T-helper 1 cell treated with Interleukin-12 subunit alpha and Interleukin-12 subunit beta and Interleukin-4 antibody, amounts not matched to agents 30 μg/mL and 1 μg/mL, for 36 hours (primary cell): ENCODE measurements at regions not wholly inside any gene's neighbourhood (a gene's known extent, or its start where the extent isn't known, plus 50 kb on each side); places are given as distances from the start of the nearest gene placed in this dataset.

Experiments
- H3K27ac Mint-ChIP-seq: one replicate; pipeline ENCODE4 v1.8.0; 2021; ENCODE audit warnings: mild to moderate bottlenecking, mixed read lengths
- H3K27me3 Mint-ChIP-seq: one replicate; pipeline ENCODE4 v1.8.0; 2021; ENCODE audit warnings: low read depth, mixed read lengths
- H3K36me3 Mint-ChIP-seq: one replicate; pipeline ENCODE4 v1.8.0; 2021; ENCODE audit warnings: low read depth, mixed read lengths
- H3K4me1 Mint-ChIP-seq: one replicate; pipeline ENCODE4 v1.8.0; 2021; ENCODE audit warnings: low read depth, mixed read lengths
- H3K4me3 Mint-ChIP-seq: one replicate; pipeline ENCODE4 v1.8.0; 2021; ENCODE audit warnings: mild to moderate bottlenecking, moderate library complexity, mixed read lengths
- H3K9me3 Mint-ChIP-seq: one replicate; pipeline ENCODE4 v1.8.0; 2021; ENCODE audit warnings: mixed read lengths

DNA sequence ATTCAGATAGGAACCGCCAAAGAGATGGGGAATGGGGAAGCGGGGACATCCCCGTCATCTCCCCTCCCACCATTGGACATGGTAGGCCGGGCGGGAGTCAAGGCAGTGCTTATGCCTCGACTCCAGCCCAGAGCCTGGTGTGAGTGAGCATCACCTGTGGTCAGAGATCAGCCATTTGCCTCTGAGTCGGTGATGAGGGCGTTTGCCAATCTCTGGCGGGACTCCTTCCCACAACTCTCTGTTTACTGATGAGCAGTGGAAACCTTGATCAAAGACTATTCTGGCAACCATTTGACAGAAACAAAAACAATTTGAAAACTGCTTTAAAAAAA lies 63.9 kb upstream of the HES1 start:
- H3K27me3 Mint-ChIP-seq = peaks cover 72% of the 10 kb centered on the region
- H3K27ac Mint-ChIP-seq = no peak overlapping the region
- H3K9me3 Mint-ChIP-seq = peaks cover 14% of the 10 kb centered on the region
- H3K36me3 Mint-ChIP-seq = peaks cover 9% of the 10 kb centered on the region
- peaks cover 20% of the 10 kb centered on the region for H3K4me1 Mint-ChIP-seq
- no peak overlapping the region for H3K4me3 Mint-ChIP-seq

- Mint-ChIP-seq H3K27me3 (peaks cover 72% of the 10 kb centered on the region), H3K36me3 (peaks cover 6% of the 10 kb centered on the region), H3K9me3 (peaks cover 7% of the 10 kb centered on the region), H3K27ac (no peak overlapping the region), H3K4me3 (peak overlapping the region; percentile 59), H3K4me1 (peaks cover 20% of the 10 kb centered on the region)
Measured at GRCh38 chr3:194072691-194073279, 63.2 kb upstream of the HES1 start.

GRCh38 chr3:194073926-194074325 lies 62.0 kb upstream of the HES1 start:
- Mint-ChIP-seq H3K9me3 (peaks cover 7% of the 10 kb centered on the region), H3K4me3 (no peak overlapping the region), H3K27me3 (peaks cover 77% of the 10 kb centered on the region), H3K36me3 (peaks cover 6% of the 10 kb centered on the region), H3K27ac (no peak overlapping the region), H3K4me1 (peaks cover 16% of the 10 kb centered on the region)

GRCh38 chr3:194075088-194075615 lies 60.8 kb upstream of the HES1 start:
- H3K4me3 Mint-ChIP-seq = no peak overlapping the region
- H3K9me3 Mint-ChIP-seq = no peaks in the 10 kb centered on the region
- H3K27ac Mint-ChIP-seq = no peak overlapping the region
- peaks cover 12% of the 10 kb centered on the region for H3K4me1 Mint-ChIP-seq
- peaks cover 2% of the 10 kb centered on the region for H3K36me3 Mint-ChIP-seq
- peaks cover 75% of the 10 kb centered on the region for H3K27me3 Mint-ChIP-seq

DNA sequence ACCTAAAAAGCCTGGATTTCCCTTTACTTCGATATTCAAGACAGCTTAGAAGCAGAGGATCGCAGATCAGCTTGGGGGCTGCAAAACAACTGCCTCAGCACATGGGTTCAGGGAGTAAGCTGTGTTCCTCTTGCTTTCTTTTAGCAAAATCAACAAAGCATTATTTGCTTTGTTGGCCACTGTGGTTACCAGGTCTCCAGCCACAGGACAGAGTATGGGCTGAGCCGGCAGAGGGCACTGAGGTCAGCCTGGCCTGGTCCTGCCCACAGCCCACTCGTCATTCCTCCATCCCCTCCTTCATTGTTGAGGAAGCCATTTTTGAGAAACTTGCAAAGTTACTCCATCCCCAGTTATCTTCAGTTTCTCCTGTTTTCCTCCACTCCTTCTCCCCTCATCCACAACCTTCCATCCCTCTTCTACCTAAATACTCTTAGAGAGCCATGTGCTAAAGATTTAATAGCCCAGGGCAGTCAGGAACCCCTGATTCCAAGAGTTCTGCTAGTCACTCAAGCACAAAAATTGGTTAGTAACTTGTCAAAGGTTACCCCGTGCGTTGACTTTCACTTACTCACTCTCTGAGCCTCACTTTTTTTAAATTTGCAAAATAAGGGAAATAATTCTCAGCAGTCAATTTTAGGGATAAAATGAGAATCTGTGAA lies 60.0 kb upstream of the HES1 start:
- peaks cover 10% of the 10 kb centered on the region for H3K4me1 Mint-ChIP-seq
- H3K9me3 Mint-ChIP-seq = no peaks in the 10 kb centered on the region
- no peak overlapping the region for H3K4me3 Mint-ChIP-seq
- H3K27ac Mint-ChIP-seq = no peak overlapping the region
- peaks cover 2% of the 10 kb centered on the region for H3K36me3 Mint-ChIP-seq
- H3K27me3 Mint-ChIP-seq = peaks cover 82% of the 10 kb centered on the region

DNA sequence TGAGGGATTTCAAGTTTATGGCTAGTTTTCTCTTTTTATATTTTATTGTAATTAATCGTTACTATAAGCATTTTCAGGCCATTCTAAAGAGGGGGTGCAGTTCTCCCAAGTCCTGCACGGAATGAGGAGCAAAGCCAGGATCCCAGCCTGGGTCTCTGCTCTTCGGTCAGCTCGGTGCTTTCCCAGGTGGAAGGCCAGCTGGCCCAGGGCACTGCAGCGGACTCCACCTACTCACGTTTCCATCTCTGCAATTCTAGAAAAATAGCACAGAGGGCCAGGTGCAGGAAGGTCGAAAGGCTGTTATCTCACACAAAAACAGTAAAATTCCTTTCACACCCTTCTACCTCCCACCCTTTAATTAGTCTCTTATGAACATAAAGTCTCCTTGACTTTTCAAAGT lies 59.5 kb upstream of the HES1 start:
- Mint-ChIP-seq H3K4me3 (no peak overlapping the region), H3K4me1 (peaks cover 8% of the 10 kb centered on the region), H3K36me3 (peaks cover 2% of the 10 kb centered on the region), H3K9me3 (no peaks in the 10 kb centered on the region), H3K27ac (no peak overlapping the region), H3K27me3 (peaks cover 84% of the 10 kb centered on the region)

GRCh38 chr3:194077602-194078001 lies 58.3 kb upstream of the HES1 start:
- Mint-ChIP-seq H3K36me3 (peaks cover 2% of the 10 kb centered on the region), H3K27me3 (peaks cover 81% of the 10 kb centered on the region), H3K4me3 (no peak overlapping the region), H3K4me1 (peaks cover 5% of the 10 kb centered on the region), H3K27ac (no peak overlapping the region), H3K9me3 (no peaks in the 10 kb centered on the region)

DNA sequence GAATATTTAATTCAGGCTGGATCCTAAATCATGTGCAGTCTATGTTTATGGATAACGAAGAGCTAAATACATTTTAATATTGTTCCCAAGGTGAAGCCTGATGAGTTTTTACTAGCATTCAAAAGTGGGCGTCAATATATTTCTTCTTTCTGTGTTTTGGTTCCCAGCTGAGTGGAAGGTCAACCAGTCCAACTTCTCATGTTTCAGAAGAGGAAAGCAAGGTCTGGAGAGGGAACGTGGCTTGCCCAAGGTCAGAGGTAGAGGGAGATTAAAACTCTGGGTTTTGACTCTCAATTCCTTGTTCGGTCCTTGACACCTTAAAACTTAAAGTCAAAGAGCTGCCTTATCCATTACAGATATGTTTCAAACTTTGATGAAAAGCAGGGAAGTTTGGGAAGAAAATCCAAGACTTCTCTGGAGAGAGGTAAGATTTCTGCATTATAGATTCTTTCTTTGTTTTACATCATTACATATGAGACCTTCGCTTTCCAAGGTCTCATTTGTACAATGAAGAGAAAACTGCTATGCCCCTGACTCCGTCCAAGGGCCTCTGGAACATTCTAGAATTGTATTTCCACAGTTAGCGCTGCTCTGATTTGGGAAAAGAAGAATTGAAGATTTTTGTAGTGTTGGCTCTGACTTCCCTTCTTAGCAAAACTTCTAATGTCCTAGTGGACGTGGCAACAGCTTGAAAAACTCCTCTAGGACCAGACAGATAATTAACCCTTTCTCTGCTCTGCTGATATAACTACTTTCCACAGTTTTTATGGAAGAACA lies 57.7 kb upstream of the HES1 start:
- Mint-ChIP-seq H3K36me3 (no peaks in the 10 kb centered on the region), H3K9me3 (no peaks in the 10 kb centered on the region), H3K27me3 (peaks cover 80% of the 10 kb centered on the region), H3K27ac (no peak overlapping the region), H3K4me3 (no peak overlapping the region), H3K4me1 (peaks cover 6% of the 10 kb centered on the region)

- no peak overlapping the region for H3K27ac Mint-ChIP-seq
- H3K36me3 Mint-ChIP-seq = no peaks in the 10 kb centered on the region
- H3K4me3 Mint-ChIP-seq = no peak overlapping the region
- peaks cover 16% of the 10 kb centered on the region for H3K4me1 Mint-ChIP-seq
- no peaks in the 10 kb centered on the region for H3K9me3 Mint-ChIP-seq
- H3K27me3 Mint-ChIP-seq = peaks cover 76% of the 10 kb centered on the region
Measured at GRCh38 chr3:194079702-194080172, 56.2 kb upstream of the HES1 start.

DNA sequence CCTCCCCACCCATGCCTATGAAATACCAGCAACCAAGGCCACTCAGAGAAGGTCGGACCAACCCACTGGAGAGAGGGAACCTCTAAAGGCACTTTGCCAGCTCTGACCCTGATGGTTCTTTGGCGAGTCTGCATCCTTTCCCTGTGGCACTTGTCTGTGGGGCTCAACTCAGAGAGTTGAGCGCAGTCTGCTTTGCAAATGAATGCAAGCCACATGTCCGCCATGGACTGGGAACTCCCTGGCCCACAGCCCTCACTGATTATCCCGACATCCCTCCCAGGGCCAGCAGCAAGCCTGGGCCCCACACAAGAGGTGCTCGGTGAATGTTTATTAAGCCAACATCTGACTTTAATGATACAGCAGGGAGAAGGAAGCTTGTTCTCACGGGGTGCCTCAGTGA lies 55.5 kb upstream of the HES1 start:
- H3K36me3 Mint-ChIP-seq = no peaks in the 10 kb centered on the region
- no peaks in the 10 kb centered on the region for H3K9me3 Mint-ChIP-seq
- no peak overlapping the region for H3K4me3 Mint-ChIP-seq
- peaks cover 69% of the 10 kb centered on the region for H3K27me3 Mint-ChIP-seq
- peaks cover 17% of the 10 kb centered on the region for H3K4me1 Mint-ChIP-seq
- no peak overlapping the region for H3K27ac Mint-ChIP-seq

- no peak overlapping the region for H3K27ac Mint-ChIP-seq
- peaks cover 67% of the 10 kb centered on the region for H3K27me3 Mint-ChIP-seq
- H3K36me3 Mint-ChIP-seq = no peaks in the 10 kb centered on the region
- H3K9me3 Mint-ChIP-seq = no peaks in the 10 kb centered on the region
- H3K4me1 Mint-ChIP-seq = peaks cover 17% of the 10 kb centered on the region
- no peak overlapping the region for H3K4me3 Mint-ChIP-seq
Measured at GRCh38 chr3:194080913-194081800, 54.8 kb upstream of the HES1 start.

GRCh38 chr3:194081826-194082225 lies 54.1 kb upstream of the HES1 start:
- Mint-ChIP-seq H3K4me3 (no peak overlapping the region), H3K4me1 (peaks cover 17% of the 10 kb centered on the region), H3K27ac (no peak overlapping the region), H3K27me3 (peaks cover 68% of the 10 kb centered on the region), H3K9me3 (no peaks in the 10 kb centered on the region), H3K36me3 (no peaks in the 10 kb centered on the region)

- Mint-ChIP-seq H3K4me3 (no peak overlapping the region), H3K27me3 (peaks cover 60% of the 10 kb centered on the region), H3K36me3 (no peaks in the 10 kb centered on the region), H3K4me1 (peaks cover 17% of the 10 kb centered on the region), H3K27ac (peak overlapping the region; percentile 37), H3K9me3 (no peaks in the 10 kb centered on the region)
Measured at GRCh38 chr3:194082743-194083636, 53.0 kb upstream of the HES1 start.
